ENCODE measurements at regions not wholly inside any gene's neighbourhood (a gene's known extent, or its start where the extent isn't known, plus 50 kb on each side); places are given as distances from the start of the nearest gene placed in this dataset.

- no peak overlapping the region for H3K4me2 ChIP-seq (replicated peaks; ENCODE audit: low read depth, low read length, poor library complexity, severe bottlenecking)
- Mint-ChIP-seq H3K4me1 (no peaks in the 10 kb centered on the region), H3K27me3 (no peaks in the 10 kb centered on the region), H3K4me3 (no peak overlapping the region), H3K9me3 (ENCODE audit: insufficient read depth) (no peaks in the 10 kb centered on the region), H3K27ac (no peak overlapping the region)
- H2AFZ ChIP-seq (ENCODE audit: insufficient read depth, low read depth, low read length, poor library complexity, severe bottlenecking) = no peak overlapping the region
- no peaks in the 10 kb centered on the region for H3K4me1 ChIP-seq (ENCODE audit: control insufficient read depth in 2 of 2, insufficient read depth in 2 of 2, low read length in 2 of 2)
- no peak overlapping the region for H3K9ac ChIP-seq (ENCODE audit: low read length)
- ChIA-PET POLR2A (no interaction called here), CTCF (no interaction called here)
- DNase-seq (no peak), ATAC-seq (ENCODE audit: low read depth) (no peak)
- H3K36me3 ChIP-seq (replicated peaks in 1 of 2; ENCODE audit: control extremely low read depth in 1 of 2, control insufficient read depth in 1 of 2, extremely low read depth in 1 of 2, insufficient read depth in 2 of 2, low read length in 1 of 2) = no peaks in the 10 kb centered on the region
- no peaks in the 10 kb centered on the region for H4K20me1 ChIP-seq (ENCODE audit: control insufficient read depth, insufficient read depth, low read length, poor library complexity, severe bottlenecking)
- no peaks in the 10 kb centered on the region for H3K79me2 ChIP-seq (ENCODE audit: control insufficient read depth, insufficient read depth, low read length)
- intact Hi-C loops (cut with micrococcal nuclease) = no loop called here
- TF ChIP-seq EZH2 (IDR thresholded peaks at IDR 0.05; ENCODE audit: borderline replicate concordance, insufficient read depth, low read depth, low read length, poor library complexity, severe bottlenecking) (no peak), CTCF (IDR thresholded peaks at IDR 0.05) (no peak)
- no peaks in the 10 kb centered on the region for H3K27me3 ChIP-seq (replicated peaks in 1 of 4; ENCODE audit: control extremely low read depth in 1 of 4, control insufficient read depth in 3 of 4, insufficient read depth in 4 of 4, low read length in 3 of 4)
- 91% methylated on average over 7 of the region's 10 CpGs for WGBS (ENCODE audit: insufficient coverage)
- H3K9me3 ChIP-seq (ENCODE audit: control extremely low read depth in 1 of 3, control insufficient read depth in 2 of 3, insufficient read depth in 1 of 3, low read length in 2 of 3) = peaks cover 0 to 3% (median 0%) of the 10 kb centered on the region in 3 donors
- no peak overlapping the region for H3K27ac ChIP-seq (ENCODE audit: low read length in 2 of 2)
- H3K4me3 ChIP-seq (ENCODE audit: control extremely low read depth in 1 of 5, extremely low read depth in 1 of 5, insufficient read depth in 1 of 5, low read depth in 2 of 5, low read length in 4 of 5) = no peak overlapping the region
Measured at GRCh38 chr7:91767820-91768219, 112.7 kb downstream of the MTERF1 start.

GRCh38 chr7:91771394-91771793, 109.1 kb downstream of the MTERF1 start:
- H2AFZ ChIP-seq (ENCODE audit: insufficient read depth, low read depth, low read length, poor library complexity, severe bottlenecking) = no peak overlapping the region
- no peaks in the 10 kb centered on the region for H3K27me3 ChIP-seq (replicated peaks in 1 of 4; ENCODE audit: control extremely low read depth in 1 of 4, control insufficient read depth in 3 of 4, insufficient read depth in 4 of 4, low read length in 3 of 4)
- intact Hi-C loops (cut with micrococcal nuclease) = no loop called here
- no peak overlapping the region for H3K27ac ChIP-seq (ENCODE audit: low read length in 2 of 2)
- no peaks in the 10 kb centered on the region for H3K9me3 ChIP-seq (ENCODE audit: control extremely low read depth in 1 of 3, control insufficient read depth in 2 of 3, insufficient read depth in 1 of 3, low read length in 2 of 3)
- CTCF ChIA-PET = no interaction called here
- no peak overlapping the region for H3K9ac ChIP-seq (ENCODE audit: low read length)
- POLR2A ChIA-PET = no interaction called here
- Mint-ChIP-seq H3K4me3 (no peak overlapping the region), H3K4me1 (no peaks in the 10 kb centered on the region), H3K9me3 (ENCODE audit: insufficient read depth) (no peaks in the 10 kb centered on the region), H3K27ac (no peak overlapping the region), H3K27me3 (no peaks in the 10 kb centered on the region)
- no peak for DNase-seq
- TF ChIP-seq CTCF (IDR thresholded peaks at IDR 0.05) = no peak
- TF ChIP-seq EZH2 (IDR thresholded peaks at IDR 0.05; ENCODE audit: borderline replicate concordance, insufficient read depth, low read depth, low read length, poor library complexity, severe bottlenecking) = no peak
- no peaks in the 10 kb centered on the region for H3K4me1 ChIP-seq (ENCODE audit: control insufficient read depth in 2 of 2, insufficient read depth in 2 of 2, low read length in 2 of 2)
- no CpG with 5 or more reads among the region's 1 CpG for WGBS (ENCODE audit: insufficient coverage)
- no peaks in the 10 kb centered on the region for H3K79me2 ChIP-seq (ENCODE audit: control insufficient read depth, insufficient read depth, low read length)
- ATAC-seq (ENCODE audit: low read depth) = no peak
- no peak overlapping the region for H3K4me3 ChIP-seq (ENCODE audit: control extremely low read depth in 1 of 5, extremely low read depth in 1 of 5, insufficient read depth in 1 of 5, low read depth in 2 of 5, low read length in 4 of 5)
- H3K36me3 ChIP-seq (replicated peaks in 1 of 2; ENCODE audit: control extremely low read depth in 1 of 2, control insufficient read depth in 1 of 2, extremely low read depth in 1 of 2, insufficient read depth in 2 of 2, low read length in 1 of 2) = no peaks in the 10 kb centered on the region
- no peak overlapping the region for H3K4me2 ChIP-seq (replicated peaks; ENCODE audit: low read depth, low read length, poor library complexity, severe bottlenecking)
- H4K20me1 ChIP-seq (ENCODE audit: control insufficient read depth, insufficient read depth, low read length, poor library complexity, severe bottlenecking) = no peaks in the 10 kb centered on the region
